Stimulated activated CD8-positive, alpha-beta memory T cell treated with anti-CD3 and anti-CD28 coated beads, Interleukin-15, amount 100 ng/mL, for 24 hours (primary cell): ENCODE measurements at regions not wholly inside any gene's neighbourhood (a gene's known extent, or its start where the extent isn't known, plus 50 kb on each side); places are given as distances from the start of the nearest gene placed in this dataset.
"Not testable (repeated sequence)": the region's sequence is repeated elsewhere in the genome, so short reads cannot be mapped to it uniquely, and the experiment has no call there.

Experiments used
- DNase-seq: peaks from one replicate; pipeline ENCODE4 v3.0.0-alpha.2; 2020; ENCODE audit warnings: low read depth

DNA sequence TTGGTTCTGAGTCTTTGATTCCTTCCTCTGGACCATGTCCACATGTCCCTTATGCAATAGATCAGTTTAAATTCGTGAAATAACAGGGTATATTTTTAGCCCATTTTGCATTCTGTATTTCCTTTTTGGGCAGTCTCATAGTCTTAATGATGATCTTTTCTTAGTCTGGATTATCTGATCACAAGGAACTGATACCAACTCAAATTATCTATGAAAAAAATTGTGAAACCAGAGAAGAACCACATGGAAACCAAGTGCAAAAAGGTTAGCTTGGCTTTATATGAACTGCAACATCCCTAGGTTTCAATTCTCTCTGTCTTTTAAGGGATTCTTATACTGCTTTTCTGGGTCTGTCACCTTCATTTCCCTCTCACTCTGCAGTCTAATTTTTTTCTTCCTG lies 608.6 kb upstream of the AADAT start:
- no peak for DNase-seq

DNA sequence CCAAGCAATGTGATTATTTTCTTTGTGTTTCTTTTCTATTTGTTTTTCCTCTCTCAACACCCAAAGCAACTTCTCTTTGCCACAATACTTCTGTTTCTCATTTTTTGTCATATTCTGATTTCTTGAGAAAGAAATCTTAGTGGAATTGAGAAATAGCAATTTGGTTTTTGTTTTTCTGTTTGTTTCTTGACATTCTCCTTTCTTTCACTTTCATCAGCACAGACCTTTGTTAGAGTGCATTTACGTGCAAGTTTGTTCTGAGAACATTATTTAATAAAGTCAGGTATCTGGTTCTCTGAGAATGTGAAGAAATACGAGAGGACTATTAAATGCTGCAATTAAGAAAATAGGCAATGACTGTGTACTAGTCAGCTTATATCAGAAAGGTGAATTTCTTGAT lies 608.1 kb upstream of the AADAT start:
- no peak for DNase-seq

DNA sequence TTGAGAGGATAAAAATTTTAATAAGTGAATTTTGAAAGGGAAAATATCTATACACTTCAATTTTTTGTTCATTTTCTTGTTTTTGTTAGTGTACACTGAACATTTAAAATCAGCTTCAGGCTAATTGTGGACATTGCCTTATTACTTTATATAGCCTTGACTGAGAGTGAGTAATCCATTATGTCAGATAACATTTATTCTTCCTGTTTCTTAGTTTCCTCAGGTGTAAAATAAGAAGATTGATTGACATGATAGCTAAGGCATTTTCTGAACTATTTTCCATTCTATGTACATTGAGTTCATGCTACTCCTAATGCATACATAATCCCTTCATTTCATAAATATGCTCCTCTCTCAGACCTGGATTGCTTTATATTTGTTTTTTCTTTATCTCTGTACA lies 607.3 kb upstream of the AADAT start:
- no peak for DNase-seq

DNA sequence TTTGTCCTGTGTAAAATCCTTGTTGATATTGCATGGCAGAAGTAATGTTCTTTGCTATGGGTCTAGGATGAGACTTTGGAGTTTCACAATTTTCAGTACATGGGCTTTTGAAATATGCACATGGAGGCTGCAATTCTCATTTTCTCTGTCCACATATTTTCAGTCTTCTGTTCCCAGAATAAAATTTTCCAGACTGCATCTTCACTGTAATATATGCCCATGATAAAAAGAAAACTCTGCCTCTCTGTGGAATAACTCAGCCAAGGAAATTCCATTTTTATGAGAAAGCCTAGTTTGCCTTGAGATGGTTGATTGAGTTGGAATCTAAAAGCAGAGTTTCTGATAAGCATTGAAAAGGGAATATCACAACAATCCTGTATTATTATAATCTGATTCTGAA lies 601.4 kb upstream of the AADAT start:
- no peak for DNase-seq

DNA sequence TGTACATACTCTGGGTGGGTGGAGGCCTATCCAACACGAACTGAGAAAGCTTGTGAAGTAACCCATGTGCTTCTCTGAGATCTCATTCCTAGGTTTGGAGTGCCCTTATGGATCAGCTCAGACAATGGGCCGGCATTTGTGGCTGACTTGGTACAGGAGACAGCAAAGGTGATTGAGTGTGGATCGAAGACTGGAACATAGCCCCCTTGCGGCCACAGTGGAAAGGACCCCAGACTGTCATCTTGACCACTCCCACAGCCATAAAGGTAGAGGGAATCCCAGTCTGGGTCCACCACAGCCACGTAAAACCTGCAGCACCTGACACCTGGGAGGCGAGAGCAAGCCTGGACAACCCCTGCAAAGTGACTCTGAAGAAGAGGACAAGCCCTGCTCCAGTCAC lies 598.0 kb upstream of the AADAT start:
- no peak for DNase-seq

DNA sequence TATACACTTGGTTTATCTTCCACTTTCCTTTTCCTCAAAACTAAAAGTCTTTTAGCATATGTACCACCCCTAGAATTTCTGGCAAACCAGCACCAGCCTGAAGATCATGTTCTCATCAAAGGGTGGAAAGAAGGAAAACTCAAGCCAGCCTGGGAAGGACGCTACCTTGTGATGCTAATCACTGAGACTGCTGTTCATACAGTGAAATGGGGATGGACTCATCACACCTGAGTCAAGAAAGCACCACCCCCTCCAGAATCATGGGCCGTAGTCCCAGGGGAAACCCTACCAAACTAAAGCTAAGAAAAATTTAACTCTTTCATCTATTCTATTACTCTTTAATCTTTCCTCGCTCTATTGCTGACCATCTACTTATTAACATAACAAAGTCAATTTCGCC lies 595.9 kb upstream of the AADAT start:
- DNase-seq: not testable (repeated sequence)

DNA sequence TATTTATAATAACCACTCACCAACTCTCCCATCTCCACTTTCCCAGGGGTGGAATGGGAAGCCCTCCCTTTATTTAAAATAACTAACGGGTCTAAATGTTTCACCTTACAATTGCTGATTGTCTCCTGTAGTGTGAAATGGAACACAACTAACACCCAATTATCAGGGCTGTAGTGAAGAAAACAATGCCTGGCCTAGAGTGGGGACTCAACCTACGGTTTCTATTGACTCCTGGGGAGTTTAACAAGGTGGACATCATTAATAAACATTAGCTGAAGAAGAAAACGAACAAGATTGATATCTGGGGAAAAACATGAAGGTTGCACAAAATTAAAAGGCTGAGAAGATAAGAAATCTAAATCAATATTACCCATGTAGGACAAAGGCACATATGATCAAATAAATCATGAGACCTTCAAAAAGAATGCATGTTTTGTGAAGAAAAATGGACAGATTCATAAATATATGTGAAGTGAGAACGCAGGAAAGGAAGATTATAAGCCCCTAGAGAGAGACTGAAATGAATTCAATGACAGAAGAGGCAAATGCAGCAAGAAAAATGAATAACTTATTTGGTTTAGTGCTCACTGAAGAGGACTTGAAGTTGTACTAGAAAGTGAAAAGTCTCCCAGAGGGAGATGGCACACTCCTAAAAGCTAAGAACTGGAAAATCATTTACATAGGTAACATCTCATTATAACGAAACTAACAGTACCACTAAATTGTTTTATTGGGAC lies 593.0 kb upstream of the AADAT start:
- DNase-seq: no peak

DNA sequence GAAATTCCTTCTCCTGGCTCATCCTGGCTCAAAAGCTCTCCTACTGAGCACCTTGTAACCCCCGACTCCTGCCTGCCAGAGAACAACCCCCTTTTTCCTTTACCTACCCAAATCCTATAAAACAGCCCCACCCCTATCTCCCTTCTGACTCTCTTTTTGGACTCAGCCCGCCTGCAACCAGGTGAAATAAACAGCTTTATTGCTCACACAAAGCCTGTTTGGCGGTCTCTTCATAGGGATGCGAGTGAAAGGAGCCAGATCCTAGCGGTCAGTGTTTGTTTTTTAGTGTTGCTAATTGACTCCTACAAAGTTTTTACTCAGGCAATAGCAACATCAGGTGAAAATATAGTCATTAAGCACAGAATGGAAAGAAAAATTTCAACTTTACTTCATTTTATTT lies 592.3 kb upstream of the AADAT start:
- DNase-seq: not testable (repeated sequence)

DNA sequence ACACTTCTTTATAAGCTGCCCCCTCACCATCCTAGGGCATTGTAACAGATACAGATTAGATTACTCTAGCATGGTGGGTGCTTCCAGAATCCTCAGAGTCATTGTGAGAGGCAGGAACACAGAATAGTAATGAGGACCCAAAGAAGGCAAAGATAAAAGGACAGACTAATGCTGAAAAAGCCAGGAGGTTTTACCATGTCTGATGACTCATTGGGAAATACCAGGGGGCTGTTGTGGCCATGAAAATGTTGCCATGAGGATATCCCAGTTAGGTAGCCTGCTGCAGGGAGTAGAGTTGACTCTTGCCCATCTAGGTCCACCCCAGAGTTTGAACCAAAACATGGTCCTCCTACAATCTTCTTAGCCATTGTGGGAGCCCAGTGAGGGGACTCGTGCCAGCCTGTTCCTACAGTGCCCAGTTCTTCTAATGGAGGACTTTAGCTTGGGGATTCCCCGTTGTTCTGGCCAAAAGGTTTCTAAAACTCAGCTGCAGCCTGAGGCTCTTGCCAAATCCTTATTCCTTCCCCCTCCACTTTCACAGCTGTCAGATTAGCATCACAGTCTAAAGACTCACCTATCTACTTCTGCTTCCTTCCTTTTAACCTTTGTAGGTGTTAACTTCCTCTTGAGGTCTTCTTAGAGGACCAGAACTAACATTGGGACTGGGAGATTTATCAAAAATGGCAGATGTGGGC lies 586.0 kb upstream of the AADAT start:
- DNase-seq: no peak

DNA sequence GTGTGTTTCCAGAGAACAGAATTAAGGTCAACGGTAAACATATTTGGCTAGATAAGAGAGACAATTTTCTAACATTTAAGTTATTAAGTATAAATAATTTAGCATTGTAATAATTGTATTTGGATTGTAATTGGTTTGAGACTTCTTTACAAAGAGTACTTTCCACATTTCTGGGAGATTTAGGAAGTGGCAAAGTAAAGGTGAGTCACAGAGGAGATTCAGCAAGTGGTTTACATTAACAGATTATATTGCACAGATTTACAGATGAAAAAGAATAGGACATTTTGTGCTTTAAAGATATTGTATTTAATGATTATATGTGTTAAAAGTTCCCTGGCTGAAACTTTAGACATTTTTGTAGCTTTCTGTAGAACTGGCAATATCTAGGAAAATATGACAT lies 584.4 kb upstream of the AADAT start:
- no peak for DNase-seq

DNA sequence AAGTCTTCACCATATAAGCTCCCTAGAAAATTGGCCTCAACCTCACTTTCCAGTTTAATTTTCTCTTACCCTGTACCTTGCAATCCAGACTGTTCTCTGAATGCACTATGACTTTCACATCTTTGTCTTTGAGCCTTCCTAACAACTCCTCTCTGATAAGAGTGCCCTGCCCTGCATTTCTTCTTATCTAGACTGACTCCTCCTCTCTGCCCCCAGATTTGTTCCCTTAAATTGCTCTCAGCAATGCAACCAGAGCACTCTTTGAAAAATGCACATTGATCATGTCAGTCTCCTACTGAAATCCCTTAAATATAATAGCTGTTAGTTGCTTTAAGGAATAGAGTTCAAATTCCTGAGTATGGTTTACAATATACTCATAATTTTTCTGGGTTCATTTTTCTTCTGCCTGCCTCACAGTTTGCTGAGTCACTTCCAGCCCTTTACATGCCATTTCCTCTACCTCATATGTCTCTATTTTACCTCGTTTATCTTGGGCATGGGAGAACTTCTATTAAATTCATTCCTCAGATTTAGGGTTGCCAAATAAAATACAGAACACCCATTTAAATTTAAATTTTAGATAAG lies 582.7 kb upstream of the AADAT start:
- no peak for DNase-seq

DNA sequence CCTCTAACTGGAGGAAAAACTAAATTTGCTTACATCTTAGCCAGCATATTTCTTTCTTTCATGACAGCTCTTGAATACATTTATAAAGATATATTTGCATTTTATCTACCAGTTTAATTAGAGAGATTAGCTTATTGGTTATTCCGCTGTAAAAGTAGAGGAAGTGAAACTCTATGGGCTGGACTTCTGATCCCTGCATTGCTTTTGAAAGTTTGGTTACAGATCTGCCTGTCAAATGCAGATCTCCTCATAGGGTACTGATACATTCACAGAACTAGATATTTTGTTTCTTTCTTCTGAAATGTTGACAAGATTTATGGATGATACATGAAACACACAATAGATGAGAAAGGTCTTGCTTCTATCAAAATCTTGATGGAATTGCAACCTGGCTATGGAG lies 581.4 kb upstream of the AADAT start:
- no peak for DNase-seq

DNA sequence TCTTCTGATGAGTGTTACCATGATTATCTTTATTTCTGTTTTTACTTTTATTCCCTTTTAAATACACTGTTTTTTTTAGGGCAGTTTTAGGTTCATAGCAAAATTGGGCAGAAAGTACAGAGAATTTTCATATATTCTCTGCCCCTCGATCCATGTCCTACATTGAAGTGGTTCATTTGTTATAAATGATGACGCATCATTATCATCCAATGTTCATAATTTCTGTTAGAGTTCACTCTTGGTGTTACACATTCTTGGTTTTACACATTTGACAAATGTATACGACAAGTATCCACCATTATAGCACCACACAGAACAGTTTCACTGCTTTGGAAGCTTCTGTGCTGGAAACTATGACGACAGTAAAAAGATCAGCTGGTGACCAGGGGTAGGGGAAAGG lies 578.1 kb upstream of the AADAT start:
- no peak for DNase-seq

DNA sequence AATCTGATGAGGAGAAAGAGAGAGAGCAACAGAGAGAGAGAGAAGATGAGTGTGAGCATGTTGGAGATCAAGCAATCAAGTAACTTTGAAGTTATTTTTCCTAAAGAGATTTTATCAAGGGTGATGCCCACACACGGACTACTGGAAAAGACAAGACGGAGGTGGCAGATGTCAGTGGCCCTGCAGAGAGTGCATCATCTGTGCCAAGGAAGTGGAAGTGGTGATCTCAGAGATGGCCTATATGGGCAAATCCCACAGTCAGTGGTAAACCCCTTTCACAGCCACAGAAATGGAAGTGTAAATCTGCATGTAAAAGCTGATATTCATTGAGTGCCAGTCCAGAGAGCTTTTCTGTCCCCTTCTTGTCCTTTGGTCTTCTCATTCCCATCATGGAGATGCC lies 577.2 kb upstream of the AADAT start:
- DNase-seq: no peak

DNA sequence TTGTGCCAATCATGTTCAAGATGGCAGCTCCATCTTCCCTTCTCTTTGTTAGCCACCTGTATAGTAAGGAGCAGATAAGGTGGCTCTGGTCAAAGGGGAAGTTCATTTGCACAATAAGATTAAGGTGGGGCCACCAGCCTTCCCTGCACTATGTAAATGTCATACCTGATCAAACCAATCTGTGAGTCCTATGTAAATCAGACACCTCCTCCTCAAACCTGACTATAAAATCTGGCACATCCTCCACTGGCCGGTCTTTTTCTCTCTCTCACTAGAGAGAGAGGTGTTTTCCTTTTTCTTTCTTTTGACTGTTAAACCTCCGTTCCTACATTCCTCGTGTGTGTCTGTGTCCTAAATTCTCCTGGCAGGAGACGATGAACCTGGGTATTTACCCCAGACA lies 572.5 kb upstream of the AADAT start:
- no peak for DNase-seq

DNA sequence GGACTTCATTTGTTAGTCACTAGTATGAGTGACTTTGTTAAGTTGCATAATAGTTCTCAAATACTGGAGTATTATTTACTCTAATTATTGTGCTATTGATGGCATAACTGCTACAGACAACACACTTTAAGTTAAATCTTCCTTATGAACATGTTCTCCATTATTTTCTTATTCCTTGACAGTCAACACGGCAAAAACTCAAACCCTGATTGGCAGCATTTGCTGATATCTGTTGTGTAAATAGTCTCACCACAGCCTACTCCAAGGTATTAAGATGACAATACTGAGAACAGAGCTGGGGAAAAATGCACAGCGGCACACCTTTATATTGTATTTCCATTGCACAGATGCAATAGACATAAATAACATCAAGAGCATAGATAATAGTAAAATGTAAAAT lies 568.0 kb upstream of the AADAT start:
- no peak for DNase-seq

DNA sequence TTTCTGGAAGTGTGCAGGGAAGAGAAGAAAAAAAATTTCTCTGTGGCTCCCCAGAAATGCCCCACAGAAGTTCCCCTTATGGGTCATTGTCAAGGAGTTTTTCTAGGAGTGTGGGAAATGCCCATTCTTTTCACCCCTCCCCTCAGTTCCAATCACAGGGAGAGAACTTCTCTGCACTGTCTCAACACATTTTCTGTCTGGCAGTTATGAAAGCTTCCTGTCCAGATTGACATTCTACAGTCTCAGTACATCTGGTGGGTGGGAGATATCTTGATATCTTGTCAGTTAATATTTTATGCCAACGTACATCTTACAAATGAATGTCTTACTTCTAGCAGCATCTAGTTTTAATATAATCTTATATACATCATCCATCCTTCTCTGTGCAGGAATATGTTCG lies 566.8 kb upstream of the AADAT start:
- DNase-seq: no peak

DNA sequence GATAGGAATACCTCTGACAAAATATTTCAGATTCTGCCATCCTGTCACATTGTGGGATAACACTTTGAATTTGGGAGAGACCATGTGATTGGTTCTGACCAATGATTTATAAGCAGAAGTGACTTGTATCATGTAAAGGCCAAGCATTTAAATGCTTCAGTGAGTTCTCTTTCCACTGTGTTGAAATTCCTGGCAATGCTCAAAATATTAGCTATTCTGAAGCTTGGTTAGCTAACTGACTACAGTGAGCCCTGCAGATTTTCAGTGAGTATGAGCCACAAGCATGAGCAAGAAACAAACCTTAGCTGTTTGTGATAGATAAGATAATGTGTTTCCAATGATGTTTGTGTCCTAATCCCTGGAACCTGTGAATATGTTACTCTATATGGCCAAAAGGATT lies 562.8 kb upstream of the AADAT start:
- DNase-seq: no peak

DNA sequence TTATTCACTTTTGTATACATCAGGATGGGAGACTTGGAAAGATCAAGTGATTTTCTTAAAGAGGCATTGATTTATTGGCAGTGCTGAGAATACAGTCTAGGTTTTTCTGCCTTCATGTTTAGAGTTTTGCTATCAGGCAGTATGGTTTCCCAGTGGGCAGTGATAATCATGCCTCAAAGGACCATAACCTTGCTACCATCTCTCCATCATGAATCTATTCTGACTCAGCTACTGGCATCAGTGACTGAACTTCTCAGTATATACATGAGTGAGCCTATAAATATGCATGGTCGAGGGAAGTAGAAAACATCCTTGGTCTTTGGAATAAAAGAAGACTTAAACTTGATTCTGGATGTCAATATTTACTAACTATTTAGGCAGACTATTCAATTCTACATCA lies 562.0 kb upstream of the AADAT start:
- DNase-seq: no peak

DNA sequence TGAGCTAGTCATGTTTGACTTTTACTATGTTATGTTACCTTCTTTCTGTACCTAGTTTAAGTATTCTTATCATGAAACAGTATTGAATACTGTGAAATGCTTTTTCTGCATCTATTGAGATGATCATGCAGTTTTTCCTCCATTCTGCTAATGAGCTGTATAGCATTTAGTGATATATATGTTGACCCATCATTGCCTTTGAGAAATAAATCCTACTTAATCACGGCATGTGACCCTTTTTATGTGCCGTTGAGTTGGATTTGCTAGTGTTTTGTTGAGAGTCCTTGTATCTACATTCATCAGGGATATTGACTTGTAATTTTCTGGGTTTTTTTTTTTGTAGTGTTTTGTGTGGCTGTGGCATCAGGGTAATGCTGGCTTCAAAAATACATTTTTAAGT lies 537.7 kb upstream of the AADAT start:
- DNase-seq: no peak

DNA sequence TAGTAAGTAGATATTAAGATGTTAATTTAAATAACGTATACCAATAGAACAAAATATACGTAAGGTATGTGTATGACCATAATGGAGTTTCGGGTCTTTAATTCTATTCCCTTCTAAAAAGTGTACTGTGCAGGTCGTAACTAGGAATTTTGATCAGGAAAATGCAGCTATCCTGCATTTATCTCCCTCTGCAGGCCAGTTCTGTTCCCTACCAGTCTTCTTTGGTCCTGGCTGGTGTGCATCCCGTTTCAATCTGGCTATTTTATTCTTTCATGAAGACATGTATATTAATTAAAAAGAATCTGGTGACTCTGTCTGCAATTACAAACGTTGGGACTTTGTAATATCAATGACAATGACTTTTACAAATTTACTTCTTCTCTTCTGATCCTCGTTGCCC lies 534.1 kb upstream of the AADAT start:
- no peak for DNase-seq

DNA sequence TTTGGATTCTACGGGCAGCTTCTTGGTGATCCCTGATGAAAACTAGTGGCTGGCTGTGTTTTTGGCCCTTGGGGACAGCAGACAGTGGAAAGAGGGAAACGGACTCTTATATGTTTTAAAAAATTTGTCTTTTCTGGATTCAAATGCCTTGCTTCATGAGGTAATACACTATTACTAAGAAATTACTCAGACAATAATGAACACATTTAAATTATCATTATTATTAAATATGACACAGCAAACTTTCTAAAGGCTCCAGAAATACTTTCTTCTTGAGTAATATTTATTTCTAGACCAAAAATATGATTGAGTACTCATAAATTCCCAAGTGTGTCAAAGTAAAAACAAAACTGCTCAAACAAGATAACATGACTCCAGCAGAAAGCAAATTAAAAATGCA lies 520.7 kb upstream of the AADAT start:
- DNase-seq: no peak

DNA sequence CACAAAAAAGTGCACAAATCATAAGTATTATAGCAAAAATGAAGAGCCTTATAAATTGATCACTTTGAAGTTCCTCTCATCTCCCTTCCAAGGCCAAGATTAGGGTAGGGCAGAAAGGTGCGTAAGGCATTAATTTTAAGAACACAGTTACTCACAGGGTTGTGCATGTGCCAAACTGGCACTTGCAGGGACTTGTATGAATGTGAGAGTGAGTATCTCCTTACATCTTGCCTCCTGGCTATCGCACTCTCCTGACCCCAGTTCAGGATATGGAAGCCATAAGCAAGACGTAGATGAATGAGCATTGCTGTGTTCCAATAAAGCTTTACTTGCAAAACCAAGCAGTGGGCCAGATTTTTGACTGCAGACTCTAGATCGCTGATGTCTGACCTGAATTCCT lies 510.1 kb upstream of the AADAT start:
- DNase-seq: no peak

DNA sequence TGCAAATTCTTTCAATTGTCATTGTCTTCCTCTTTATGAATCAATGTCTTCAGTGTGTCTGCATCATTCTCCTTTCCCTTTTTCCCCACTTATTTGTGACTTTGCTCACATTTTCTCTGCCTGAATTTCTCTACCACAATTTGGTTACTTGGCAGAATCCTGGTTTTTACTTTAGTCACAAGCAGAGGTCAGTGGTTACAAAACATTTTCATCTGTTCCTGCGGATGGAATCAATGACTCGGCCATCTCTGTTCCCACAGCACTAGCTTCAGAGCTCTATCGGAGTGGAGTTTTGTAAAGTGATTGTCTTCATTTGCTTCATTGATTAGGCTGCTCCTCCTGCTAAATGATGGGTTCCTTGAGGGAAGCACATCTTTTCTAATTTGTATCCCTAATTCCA lies 501.3 kb upstream of the AADAT start:
- no peak for DNase-seq
